Lung (tissue), 11 donors: ENCODE measurements at regions not wholly inside any gene's neighbourhood (a gene's known extent, or its start where the extent isn't known, plus 50 kb on each side); places are given as distances from the start of the nearest gene placed in this dataset.

Experiments used
- ATAC-seq: fragments of 200-7000 bp; cut with Tn5 transposase; one replicate; pipeline ENCODE4 v1.9.1; 2020; ENCODE audit warnings: moderate number of reproducible peaks; ENCODE audit not compliant: insufficient read depth, low FRiP score
- DNase-seq, 3 donors: peaks; one replicate each; pipeline ENCODE4 v3.0.0-alpha.2; 2013 to 2017
- H3K27ac ChIP-seq, 2 donors: one replicate each; pipeline ENCODE4 v1.5.1; 2013; ENCODE audit warnings: mild to moderate bottlenecking in 2 of 2, moderate library complexity in 2 of 2, control low read depth in 1 of 2, inconsistent platforms in 1 of 2, low read depth in 1 of 2, low read length in 1 of 2
- H3K27me3 ChIP-seq, 3 donors: one replicate each; pipeline ENCODE4 v1.5.1; 2013; ENCODE audit warnings: low read length in 2 of 3; ENCODE audit not compliant: control insufficient read depth in 3 of 3, insufficient read depth in 3 of 3
- H3K36me3 ChIP-seq, 4 donors: one replicate each; pipeline ENCODE4 v1.5.1; 2013; ENCODE audit warnings: low read length in 4 of 4, mild to moderate bottlenecking in 1 of 4, moderate library complexity in 1 of 4; ENCODE audit not compliant: control insufficient read depth in 4 of 4, insufficient read depth in 4 of 4
- H3K4me1 ChIP-seq, 5 donors: one replicate each; pipeline ENCODE4 v1.5.1; 2013; ENCODE audit warnings: low read length in 5 of 5, mild to moderate bottlenecking in 2 of 5, moderate library complexity in 1 of 5; ENCODE audit not compliant: control insufficient read depth in 5 of 5, insufficient read depth in 5 of 5
- H3K4me3 ChIP-seq: one replicate; pipeline ENCODE4 v1.5.1; 2013; ENCODE audit warnings: mild to moderate bottlenecking, control low read depth, moderate library complexity
- H3K9ac ChIP-seq, 2 donors: one replicate each; pipeline ENCODE4 v1.5.1; 2013; ENCODE audit warnings: low read length in 2 of 2, control low read depth in 1 of 2; ENCODE audit not compliant: insufficient read depth in 1 of 2
- H3K9me3 ChIP-seq, 4 donors: one replicate each; pipeline ENCODE4 v1.5.1; 2013; ENCODE audit warnings: low read length in 3 of 4, mild to moderate bottlenecking in 1 of 4, moderate library complexity in 1 of 4; ENCODE audit not compliant: control insufficient read depth in 4 of 4, insufficient read depth in 3 of 4
- WGBS, 2 donors: extraction: QIAGEN DNeasy Blood & Tissue Kit; methylation state at CpG; one replicate each; pipeline ENCODE4 v1.1.7; 2013; 5-methylcytosine and 5-hydroxymethylcytosine counted together
- TF ChIP-seq, protein P1 (sequence below): IDR thresholded peaks from 2 replicates; pipeline ENCODE4 v1.5.1; 2012; ENCODE audit warnings: mild to moderate bottlenecking; ENCODE audit errors: control extremely low read depth, extremely low read depth
- donor health status: control.
- donor health status: control.
- donor health status: Bipolar disorder and iron deficiency.
- donor health status: healthy.
- donor health status: DM: yes; HTN: yes; CAD: no.

DNA sequence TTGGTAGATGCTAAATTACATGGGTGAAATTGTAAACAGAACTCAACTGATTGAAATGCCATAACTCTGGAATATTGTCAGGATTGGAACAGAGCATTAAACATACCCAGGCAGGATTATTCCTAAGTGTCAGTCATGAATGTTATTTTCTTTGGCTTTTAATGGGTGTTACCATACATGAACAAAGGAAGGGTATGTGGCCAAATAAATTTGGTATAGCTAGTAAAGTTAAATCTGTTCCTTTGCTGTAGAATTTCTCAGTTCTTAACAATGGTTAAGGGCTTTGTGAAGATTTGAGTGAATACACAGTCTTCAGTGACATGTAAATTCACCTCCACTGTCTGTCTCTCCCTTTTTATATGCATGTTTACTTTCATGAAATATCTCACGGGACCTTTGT lies 679.5 kb upstream of the CDH8 start:
- DNase-seq (no peak), ATAC-seq (no peak)
- Histone ChIP-seq H3K27ac (no peak overlapping the region), H3K9ac (no peak overlapping the region), H3K4me3 (no peak overlapping the region), H3K36me3 (no peaks in the 10 kb centered on the region), H3K4me1 (peaks cover 0 to 2% (median 0%) of the 10 kb centered on the region in 5 donors), H3K27me3 (no peaks in the 10 kb centered on the region), H3K9me3 (peaks cover 0 to 2% (median 0%) of the 10 kb centered on the region in 4 donors)
- TF ChIP-seq, protein P1, sequence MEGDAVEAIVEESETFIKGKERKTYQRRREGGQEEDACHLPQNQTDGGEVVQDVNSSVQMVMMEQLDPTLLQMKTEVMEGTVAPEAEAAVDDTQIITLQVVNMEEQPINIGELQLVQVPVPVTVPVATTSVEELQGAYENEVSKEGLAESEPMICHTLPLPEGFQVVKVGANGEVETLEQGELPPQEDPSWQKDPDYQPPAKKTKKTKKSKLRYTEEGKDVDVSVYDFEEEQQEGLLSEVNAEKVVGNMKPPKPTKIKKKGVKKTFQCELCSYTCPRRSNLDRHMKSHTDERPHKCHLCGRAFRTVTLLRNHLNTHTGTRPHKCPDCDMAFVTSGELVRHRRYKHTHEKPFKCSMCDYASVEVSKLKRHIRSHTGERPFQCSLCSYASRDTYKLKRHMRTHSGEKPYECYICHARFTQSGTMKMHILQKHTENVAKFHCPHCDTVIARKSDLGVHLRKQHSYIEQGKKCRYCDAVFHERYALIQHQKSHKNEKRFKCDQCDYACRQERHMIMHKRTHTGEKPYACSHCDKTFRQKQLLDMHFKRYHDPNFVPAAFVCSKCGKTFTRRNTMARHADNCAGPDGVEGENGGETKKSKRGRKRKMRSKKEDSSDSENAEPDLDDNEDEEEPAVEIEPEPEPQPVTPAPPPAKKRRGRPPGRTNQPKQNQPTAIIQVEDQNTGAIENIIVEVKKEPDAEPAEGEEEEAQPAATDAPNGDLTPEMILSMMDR = no peak
- 73 to 92% methylated on average over 1 of the region's 1 CpG for WGBS, 2 donors

DNA sequence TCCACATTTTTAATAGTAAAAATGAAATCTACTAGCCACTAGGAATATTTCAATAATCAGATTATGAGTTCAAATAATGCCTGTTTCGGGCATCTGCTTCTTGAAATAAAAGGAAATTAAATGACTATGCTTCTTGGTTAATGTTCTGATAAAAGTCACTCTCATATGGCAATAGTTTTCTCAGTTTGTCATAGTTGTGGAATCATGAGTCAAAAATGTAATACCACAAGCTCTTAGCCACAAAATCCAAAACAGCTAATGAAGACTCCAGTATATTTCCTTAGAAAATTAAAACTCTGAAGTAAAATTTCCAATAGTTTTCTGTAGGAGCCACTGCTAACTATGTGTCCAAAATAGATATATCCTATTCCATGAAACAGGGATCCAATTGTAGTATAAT lies 676.3 kb upstream of the CDH8 start:
- 84 to 85% methylated on average over 1 of the region's 1 CpG for WGBS, 2 donors
- Histone ChIP-seq H3K27me3 (no peaks in the 10 kb centered on the region), H3K4me1 (peaks cover 0 to 2% (median 0%) of the 10 kb centered on the region in 5 donors)

GRCh38 chr16:62711797-62712196 lies 675.6 kb upstream of the CDH8 start:
- Histone ChIP-seq H3K27me3 (no peaks in the 10 kb centered on the region), H3K4me1 (peaks cover 0 to 2% (median 0%) of the 10 kb centered on the region in 5 donors), H3K4me3 (no peak overlapping the region), H3K9ac (no peak overlapping the region), H3K27ac (no peak overlapping the region), H3K9me3 (peaks cover 0 to 2% (median 0%) of the 10 kb centered on the region in 4 donors), H3K36me3 (no peaks in the 10 kb centered on the region)
- 90 to 91% methylated on average over 8 of the region's 8 CpGs for WGBS, 2 donors
- no peak for ATAC-seq
- TF ChIP-seq, protein P1 = no peak
- no peak for DNase-seq

More for the DNA sequence above, 676.3 kb upstream of the CDH8 start:
- TF ChIP-seq, protein P1 = no peak
- ATAC-seq = no peak
- Histone ChIP-seq H3K36me3 (no peaks in the 10 kb centered on the region), H3K9me3 (peaks cover 0 to 2% (median 0%) of the 10 kb centered on the region in 4 donors), H3K27ac (no peak overlapping the region), H3K4me3 (no peak overlapping the region), H3K9ac (no peak overlapping the region)
- DNase-seq = no peak

DNA sequence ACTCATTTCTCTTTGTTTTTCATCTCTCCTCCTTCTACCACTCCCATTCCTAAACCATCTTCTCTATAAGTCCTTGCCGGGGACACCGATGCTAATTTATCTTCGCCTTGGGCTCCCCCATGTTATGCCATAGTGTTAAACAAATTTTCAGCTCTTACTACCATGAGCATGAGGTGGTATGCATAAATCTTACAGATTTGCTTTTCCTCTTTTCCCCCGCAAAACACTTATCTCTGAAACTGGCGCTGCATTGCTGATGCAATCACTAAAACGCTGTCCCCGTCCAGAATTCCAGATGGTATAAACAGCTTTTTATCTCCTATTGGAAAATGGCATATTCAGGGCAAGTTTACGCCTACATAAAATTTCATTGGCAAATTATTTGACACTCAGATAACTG lies 673.6 kb upstream of the CDH8 start:
- Histone ChIP-seq H3K4me1 (peaks cover 0 to 2% (median 0%) of the 10 kb centered on the region in 5 donors), H3K27me3 (no peaks in the 10 kb centered on the region)
- 57 to 72% methylated on average over 8 of the region's 8 CpGs for WGBS, 2 donors

More for the DNA sequence above, 673.6 kb upstream of the CDH8 start:
- peaks cover 0 to 2% (median 0%) of the 10 kb centered on the region in 4 donors for H3K9me3 ChIP-seq
- no peaks in the 10 kb centered on the region for H3K36me3 ChIP-seq
- H3K9ac ChIP-seq = no peak overlapping the region
- no peak overlapping the region for H3K27ac ChIP-seq
- DNase-seq (peak in 2 of 3 donors; percentile 7 to 29), ATAC-seq (no peak)
- TF ChIP-seq, protein P1 = no peak
- no peak overlapping the region for H3K4me3 ChIP-seq
